GM10248 (cell line): ENCODE measurements at regions not wholly inside any gene's neighbourhood (a gene's known extent, or its start where the extent isn't known, plus 50 kb on each side); places are given as distances from the start of the nearest gene placed in this dataset.

Experiments
- CTCF ChIA-PET: fragments of 300-600 bp; sonication (Branson Sonifier 250); formaldehyde crosslinking; extraction: SDS; loops from one replicate; lab custom pipeline; 2021; ENCODE audit warnings: antibody characterized with exemption; lab: Yijun Ruan, JAX
- POLR2A ChIA-PET: fragments of 350-650 bp; sonication (Branson Sonifier 250); formaldehyde crosslinking; extraction: SDS; loops from one replicate; lab custom pipeline; 2020; ENCODE audit warnings: antibody characterized with exemption; lab: Yijun Ruan, JAX
- DNase-seq: peaks from one replicate; pipeline ENCODE4 v3.0.0; 2012; ENCODE audit errors: extremely low spot score
- TF ChIP-seq, protein P1 (sequence below): IDR thresholded peaks from 2 replicates; pipeline ENCODE4 v1.5.1; 2012; ENCODE audit warnings: mild to moderate bottlenecking, low read depth; ENCODE audit errors: extremely low read depth, missing control alignments, control extremely low read depth

DNA sequence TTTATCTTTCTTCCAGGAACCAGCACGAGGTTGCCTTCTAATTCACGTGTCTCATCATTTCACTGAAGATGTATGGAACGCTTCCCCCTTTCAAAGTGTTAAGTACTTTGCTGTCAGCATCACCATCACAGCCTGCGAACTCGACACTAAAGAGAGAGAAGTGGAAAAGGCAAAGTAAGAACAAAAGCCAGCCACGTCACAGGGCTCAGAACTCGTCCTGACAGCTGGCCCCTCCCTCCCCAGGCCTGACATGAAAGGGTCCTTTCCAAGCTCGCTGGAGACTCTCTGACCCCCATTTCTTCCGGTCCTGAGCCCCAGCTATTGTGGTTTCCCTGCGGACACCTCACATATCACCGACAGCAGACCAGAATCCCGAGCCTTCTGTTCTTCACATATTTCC lies 177.8 kb upstream of the NTM start:
- ChIA-PET CTCF (interaction anchor here (1.7 to 3.3 kb wide), 4 partner anchors 10 to 128 kb away, joined by 5 to 12 read pairs (median 6); no protein-coding TSS in a partner anchor), POLR2A (no interaction called here)
- TF ChIP-seq, protein P1, sequence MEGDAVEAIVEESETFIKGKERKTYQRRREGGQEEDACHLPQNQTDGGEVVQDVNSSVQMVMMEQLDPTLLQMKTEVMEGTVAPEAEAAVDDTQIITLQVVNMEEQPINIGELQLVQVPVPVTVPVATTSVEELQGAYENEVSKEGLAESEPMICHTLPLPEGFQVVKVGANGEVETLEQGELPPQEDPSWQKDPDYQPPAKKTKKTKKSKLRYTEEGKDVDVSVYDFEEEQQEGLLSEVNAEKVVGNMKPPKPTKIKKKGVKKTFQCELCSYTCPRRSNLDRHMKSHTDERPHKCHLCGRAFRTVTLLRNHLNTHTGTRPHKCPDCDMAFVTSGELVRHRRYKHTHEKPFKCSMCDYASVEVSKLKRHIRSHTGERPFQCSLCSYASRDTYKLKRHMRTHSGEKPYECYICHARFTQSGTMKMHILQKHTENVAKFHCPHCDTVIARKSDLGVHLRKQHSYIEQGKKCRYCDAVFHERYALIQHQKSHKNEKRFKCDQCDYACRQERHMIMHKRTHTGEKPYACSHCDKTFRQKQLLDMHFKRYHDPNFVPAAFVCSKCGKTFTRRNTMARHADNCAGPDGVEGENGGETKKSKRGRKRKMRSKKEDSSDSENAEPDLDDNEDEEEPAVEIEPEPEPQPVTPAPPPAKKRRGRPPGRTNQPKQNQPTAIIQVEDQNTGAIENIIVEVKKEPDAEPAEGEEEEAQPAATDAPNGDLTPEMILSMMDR: no peak
- no peak for DNase-seq

- ChIA-PET POLR2A (no interaction called here), CTCF (interaction anchor here (1.7 to 3.3 kb wide), 4 partner anchors 10 to 128 kb away, joined by 5 to 12 read pairs (median 6); no protein-coding TSS in a partner anchor)
- TF ChIP-seq, protein P1: no peak
- DNase-seq: no peak
Measured at GRCh38 chr11:131193031-131193501, 177.3 kb upstream of the NTM start.

DNA sequence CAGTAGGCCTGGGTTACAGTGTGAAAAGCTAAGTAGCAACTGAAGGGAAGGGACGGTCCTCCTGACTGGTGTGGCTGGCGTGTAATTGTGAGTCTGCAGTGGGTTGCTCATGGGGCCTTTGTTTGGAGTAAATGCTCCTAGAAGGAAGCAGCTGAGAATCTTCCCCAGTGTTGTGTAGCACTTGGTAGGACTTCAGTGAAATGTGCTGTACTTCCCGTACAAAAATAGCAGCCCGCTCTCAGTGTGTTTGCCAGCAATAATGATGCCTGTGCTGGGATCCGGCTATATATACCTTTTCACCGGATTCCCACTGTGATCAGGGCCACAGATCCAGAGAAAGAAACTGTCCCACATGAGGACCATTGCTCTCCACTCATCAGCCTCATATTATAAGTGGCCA lies 175.7 kb upstream of the NTM start:
- ChIA-PET POLR2A (no interaction called here), CTCF (interaction anchor here (0.7 to 1.2 kb wide), 2 partner anchors 8 to 107 kb away, joined by 3 to 4 read pairs; no protein-coding TSS in a partner anchor)
- TF ChIP-seq, protein P1: no peak
- no peak for DNase-seq

- ChIA-PET CTCF (interaction anchor here (0.9 to 1.3 kb wide), 3 partner anchors 9 to 14 kb away, joined by 3 to 4 read pairs (median 4); no protein-coding TSS in a partner anchor), POLR2A (no interaction called here)
- no peak for DNase-seq
- TF ChIP-seq, protein P1: no peak
Measured at GRCh38 chr11:131195661-131196517, 174.5 kb upstream of the NTM start.

DNA sequence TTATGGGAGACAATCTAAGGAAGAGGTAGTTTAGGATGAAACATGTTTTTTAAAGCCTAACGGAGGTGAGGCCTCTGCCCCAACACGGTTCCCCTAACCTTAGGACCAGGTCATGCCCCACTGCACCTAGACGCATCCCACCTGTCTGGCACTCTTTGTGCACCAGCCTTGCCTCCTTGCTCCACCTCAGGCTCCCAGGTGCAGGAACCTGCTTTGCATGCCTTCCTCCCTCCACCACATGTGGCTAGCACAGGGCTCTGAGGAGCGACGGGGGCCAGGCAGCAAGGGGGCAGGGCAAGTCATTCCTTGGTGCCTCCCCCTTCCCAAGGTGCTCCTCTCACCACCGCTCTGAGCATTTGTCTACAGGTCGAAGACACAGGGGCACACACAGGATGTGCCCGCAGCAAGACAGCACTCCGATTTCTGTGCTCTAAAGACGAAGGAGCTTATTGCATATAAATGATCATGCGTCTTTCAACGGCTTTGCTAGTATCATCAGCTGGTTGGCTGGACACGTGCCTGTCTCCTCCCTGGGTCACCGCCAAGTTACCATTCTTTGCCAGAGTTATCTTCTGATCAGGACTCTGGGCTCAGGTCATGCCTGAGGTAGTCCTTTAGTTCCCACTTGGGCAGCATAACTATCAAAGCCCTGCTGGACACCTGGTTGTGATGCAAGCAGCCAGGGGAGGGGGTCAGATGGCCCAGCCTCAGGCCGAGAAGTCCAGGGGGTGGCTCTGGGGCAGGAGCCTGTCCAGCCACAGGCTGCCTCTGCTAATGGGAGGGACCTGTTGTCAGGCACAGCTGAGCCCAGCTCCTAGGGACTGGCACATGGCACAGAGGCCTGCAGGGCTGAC lies 172.0 kb upstream of the NTM start:
- CTCF ChIA-PET: interaction anchor here (0.9 kb wide), 1 partner anchor 18 kb away, joined by 3 read pairs; no protein-coding TSS in a partner anchor
- POLR2A ChIA-PET: no interaction called here
- no peak for DNase-seq
- TF ChIP-seq, protein P1: no peak

GRCh38 chr11:131199015-131199280 lies 171.5 kb upstream of the NTM start:
- POLR2A ChIA-PET: no interaction called here
- TF ChIP-seq, protein P1: no peak
- no peak for DNase-seq
- CTCF ChIA-PET: no interaction called here
